GM12878 (cell line): ENCODE measurements at regions not wholly inside any gene's neighbourhood (a gene's known extent, or its start where the extent isn't known, plus 50 kb on each side); places are given as distances from the start of the nearest gene placed in this dataset.

Experiments used
- ATAC-seq: fragments of 200-7000 bp; cut with Tn5 transposase; 3 replicates; pipeline ENCODE4 v1.9.1; 2020; ENCODE audit warnings: mild to moderate bottlenecking, moderate library complexity
- BruUV-seq: library from RNA; stranded (reverse); fragments of 400-500 nt; replicated peaks from 2 replicates; lab custom pipeline; 2021; lab: Mats Ljungman, UMichigan
- CTCF ChIA-PET: fragments of 300-600 bp; sonication (Branson Sonifier 250); formaldehyde crosslinking; extraction: SDS; loops from one replicate; lab custom pipeline; 2021; ENCODE audit warnings: inconsistent platforms; lab: Yijun Ruan, JAX
- POLR2A ChIA-PET: fragments of 350-600 bp; formaldehyde crosslinking; extraction: SDS; loops from one replicate; lab custom pipeline; 2021; ENCODE audit warnings: inconsistent platforms; lab: Charles Lee
- RAD21 ChIA-PET: fragments of 300-600 bp; sonication (Branson Sonifier 250); formaldehyde crosslinking; loops from one replicate; lab custom pipeline; 2023; ENCODE audit warnings: antibody characterized with exemption; ENCODE audit not compliant: unreplicated experiment; lab: Charles Lee
- SMC1A ChIA-PET: fragments of 300-600 bp; sonication (Branson Sonifier 250); formaldehyde crosslinking; loops from one replicate; lab custom pipeline; 2023; ENCODE audit not compliant: unreplicated experiment, uncharacterized antibody; lab: Charles Lee
- DNase-seq: peaks from one replicate; pipeline ENCODE4 v3.0.0-alpha.2; 2011; ENCODE audit warnings: low read depth, low spot score
- FAIRE-seq: peaks from 3 replicates; lab custom pipeline; 2011; peaks lifted over from hg19 to GRCh38; lab: Jason Lieb, UNC
- H2AFZ ChIP-seq: 2 replicates; pipeline ENCODE4 v1.6.0; 2011; ENCODE audit warnings: low read depth, low read length, control low read depth; ENCODE audit not compliant: control insufficient read depth
- H3K27ac ChIP-seq: 2 replicates; pipeline ENCODE4 v1.5.1; 2011; ENCODE audit warnings: control low read depth; ENCODE audit not compliant: control insufficient read depth, insufficient read depth
- H3K27me3 ChIP-seq, 2 experiments: replicated peaks in 1 of 2; 2 replicates each; pipeline versions ENCODE4 v1.6.0 to v1.6.1; 2011; ENCODE audit warnings: low read length in 1 of 2; ENCODE audit not compliant: control insufficient read depth in 2 of 2, insufficient read depth in 2 of 2
- H3K36me3 ChIP-seq, 2 experiments: 2 replicates each; pipeline ENCODE4 v1.5.1; 2011; ENCODE audit warnings: low read length in 1 of 2; ENCODE audit not compliant: control insufficient read depth in 2 of 2, insufficient read depth in 2 of 2
- H3K4me1 ChIP-seq: 2 replicates; pipeline ENCODE4 v1.6.1; 2011; ENCODE audit warnings: mild to moderate bottlenecking, low read length, moderate library complexity, mixed read lengths; ENCODE audit not compliant: control insufficient read depth, insufficient read depth
- H3K4me2 ChIP-seq: 2 replicates; pipeline ENCODE4 v1.6.0; 2011; ENCODE audit warnings: control low read depth; ENCODE audit not compliant: control insufficient read depth, insufficient read depth
- H3K4me3 ChIP-seq: fragments of 200-600 bp; sonication (generic); 2 replicates; pipeline ENCODE4 v1.5.1; 2016
- H3K79me2 ChIP-seq: 2 replicates; pipeline ENCODE4 v1.6.0; 2011; ENCODE audit warnings: low read length; ENCODE audit not compliant: control insufficient read depth, insufficient read depth
- H3K9ac ChIP-seq: 2 replicates; pipeline ENCODE4 v1.8.0; 2011; ENCODE audit warnings: low read length, control low read depth, mixed read lengths; ENCODE audit not compliant: control insufficient read depth, insufficient read depth
- H3K9me3 ChIP-seq: replicated peaks from 3 replicates; pipeline ENCODE4 v1.5.1; 2011; ENCODE audit warnings: mild to moderate bottlenecking, low read length; ENCODE audit not compliant: control insufficient read depth, insufficient read depth
- H4K20me1 ChIP-seq: 2 replicates; pipeline ENCODE4 v1.6.0; 2011; ENCODE audit not compliant: control insufficient read depth, insufficient read depth
- BCLAF1 ChIP-seq: fragments of 450-650 bp; IDR thresholded peaks from 2 replicates; pipeline ENCODE4 v1.6.1; 2017; ENCODE audit warnings: antibody characterized with exemption, mild to moderate bottlenecking, moderate library complexity
- CHD4 ChIP-seq: fragments of 200-600 bp; sonication (generic); IDR thresholded peaks from 2 replicates; pipeline ENCODE4 v1.6.1; 2016; ENCODE audit warnings: mild to moderate bottlenecking
- MEF2A ChIP-seq: IDR thresholded peaks from 2 replicates; pipeline ENCODE4 v1.6.1; 2011; ENCODE audit warnings: low read depth, mild to moderate bottlenecking, low read length, moderate library complexity; ENCODE audit not compliant: insufficient read depth
- TCF3 ChIP-seq: IDR thresholded peaks from 2 replicates; pipeline ENCODE4 v1.6.1; 2012; ENCODE audit warnings: low read depth, mild to moderate bottlenecking, low read length, borderline replicate concordance; ENCODE audit not compliant: insufficient read depth
- YY1 ChIP-seq: IDR thresholded peaks from 2 replicates; pipeline ENCODE4 v1.6.1; 2011; ENCODE audit warnings: low read depth, mild to moderate bottlenecking, low read length
- WGBS: methylation state at CpG from one replicate; pipeline ENCODE4 v1.1.6; 2016; ENCODE audit warnings: low lambda C conversion rate; ENCODE audit not compliant: insufficient replicate concordance, insufficient coverage; ENCODE audit errors: missing lambda C conversion rate; 5-methylcytosine and 5-hydroxymethylcytosine counted together
- in situ Hi-C: fragments of 300-500 bp; cut with MboI; formaldehyde crosslinking; loops from 9 replicates; pipeline ENCODE4 v1.14.3; 2018; ENCODE audit warnings: mixed read lengths
- intact Hi-C: fragments of 100-400 bp; cut with micrococcal nuclease; formaldehyde crosslinking; loops from one replicate; pipeline ENCODE4 v1.14.2; 2022; ENCODE audit not compliant: unreplicated experiment
- TF ChIP-seq, protein P1 (sequence below): IDR thresholded peaks from 2 replicates; pipeline ENCODE4 v1.6.1; 2012; ENCODE audit warnings: low read depth, low read length, improper control_type of control experiment
- TF ChIP-seq, protein P2 (sequence below): IDR thresholded peaks from 2 replicates; pipeline ENCODE4 v1.6.1; 2012; ENCODE audit warnings: low read length, inconsistent platforms

DNA sequence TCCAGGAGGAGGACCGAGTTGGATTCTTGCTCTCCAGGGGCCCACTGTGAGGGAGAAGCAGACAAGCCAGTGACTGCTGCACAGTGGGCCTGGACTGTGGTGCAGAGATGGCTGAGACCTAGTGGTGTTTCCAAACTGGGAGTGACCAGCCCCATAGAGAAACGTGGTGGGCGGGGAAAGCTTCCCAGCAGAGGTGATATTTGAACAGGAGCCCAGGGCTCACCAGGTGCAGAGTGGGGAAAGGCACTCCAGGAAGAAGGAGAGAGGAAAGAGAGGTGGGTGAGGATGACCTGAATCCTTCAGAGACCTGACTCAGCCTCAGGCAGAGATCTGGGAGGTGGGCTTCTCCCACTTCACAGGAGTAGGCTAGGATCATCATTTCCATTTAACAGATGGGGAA lies 52.1 kb upstream of the RASD2 start:
- no peak overlapping the region for H2AFZ ChIP-seq
- H3K27me3 ChIP-seq: peaks cover 0 to 3% of the 10 kb centered on the region in 2 experiments; a peak in 3 of 4 replicates
- H3K9me3 ChIP-seq: no peaks in the 10 kb centered on the region
- FAIRE-seq (no peak), DNase-seq (no peak), ATAC-seq (no peak)
- POLR2A ChIA-PET: no interaction called here
- no peaks in the 10 kb centered on the region for H3K36me3 ChIP-seq
- H3K4me1 ChIP-seq: no peaks in the 10 kb centered on the region
- H3K9ac ChIP-seq: no peak overlapping the region
- intact Hi-C loops (no loop called here), in situ Hi-C loops (no loop called here)
- no TSS peak for BruUV-seq
- H3K4me2 ChIP-seq: no peak overlapping the region
- SMC1A ChIA-PET: no interaction called here
- CTCF ChIA-PET: no interaction called here
- H3K4me3 ChIP-seq: no peak overlapping the region
- no peak for TF ChIP-seq TCF3
- TF ChIP-seq YY1: no peak
- TF ChIP-seq, protein P1, sequence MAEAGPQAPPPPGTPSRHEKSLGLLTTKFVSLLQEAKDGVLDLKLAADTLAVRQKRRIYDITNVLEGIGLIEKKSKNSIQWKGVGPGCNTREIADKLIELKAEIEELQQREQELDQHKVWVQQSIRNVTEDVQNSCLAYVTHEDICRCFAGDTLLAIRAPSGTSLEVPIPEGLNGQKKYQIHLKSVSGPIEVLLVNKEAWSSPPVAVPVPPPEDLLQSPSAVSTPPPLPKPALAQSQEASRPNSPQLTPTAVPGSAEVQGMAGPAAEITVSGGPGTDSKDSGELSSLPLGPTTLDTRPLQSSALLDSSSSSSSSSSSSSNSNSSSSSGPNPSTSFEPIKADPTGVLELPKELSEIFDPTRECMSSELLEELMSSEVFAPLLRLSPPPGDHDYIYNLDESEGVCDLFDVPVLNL: no peak
- TF ChIP-seq MEF2A: no peak
- TF ChIP-seq, protein P2, sequence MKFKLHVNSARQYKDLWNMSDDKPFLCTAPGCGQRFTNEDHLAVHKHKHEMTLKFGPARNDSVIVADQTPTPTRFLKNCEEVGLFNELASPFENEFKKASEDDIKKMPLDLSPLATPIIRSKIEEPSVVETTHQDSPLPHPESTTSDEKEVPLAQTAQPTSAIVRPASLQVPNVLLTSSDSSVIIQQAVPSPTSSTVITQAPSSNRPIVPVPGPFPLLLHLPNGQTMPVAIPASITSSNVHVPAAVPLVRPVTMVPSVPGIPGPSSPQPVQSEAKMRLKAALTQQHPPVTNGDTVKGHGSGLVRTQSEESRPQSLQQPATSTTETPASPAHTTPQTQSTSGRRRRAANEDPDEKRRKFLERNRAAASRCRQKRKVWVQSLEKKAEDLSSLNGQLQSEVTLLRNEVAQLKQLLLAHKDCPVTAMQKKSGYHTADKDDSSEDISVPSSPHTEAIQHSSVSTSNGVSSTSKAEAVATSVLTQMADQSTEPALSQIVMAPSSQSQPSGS: no peak
- no peak for TF ChIP-seq BCLAF1
- no peak for TF ChIP-seq CHD4
- H4K20me1 ChIP-seq: no peaks in the 10 kb centered on the region
- H3K27ac ChIP-seq: no peak overlapping the region
- RAD21 ChIA-PET: no interaction called here
- H3K79me2 ChIP-seq: no peaks in the 10 kb centered on the region
- 2% methylated on average over 3 of the region's 3 CpGs for WGBS
